Keratinocyte (primary cell): ENCODE measurements at regions not wholly inside any gene's neighbourhood (a gene's known extent, or its start where the extent isn't known, plus 50 kb on each side); places are given as distances from the start of the nearest gene placed in this dataset.

Source experiments
- DNase-seq: peaks from one replicate; pipeline ENCODE4 v3.0.0-alpha.2; 2011; ENCODE audit warnings: low read depth, missing footprints, low spot score
- FAIRE-seq: peaks from 2 replicates; lab custom pipeline; 2011; peaks lifted over from hg19 to GRCh38; lab: Jason Lieb, UNC
- H2AFZ ChIP-seq: 2 replicates; pipeline ENCODE4 v1.6.0; 2012; ENCODE audit warnings: low read length, control low read depth, inconsistent platforms; ENCODE audit not compliant: control insufficient read depth
- H3K27ac ChIP-seq: 2 replicates; pipeline ENCODE4 v1.5.1; 2011; ENCODE audit warnings: low read length; ENCODE audit not compliant: control insufficient read depth, insufficient read depth
- H3K27me3 ChIP-seq: 3 replicates; pipeline ENCODE4 v1.6.0; 2011; ENCODE audit warnings: low read length; ENCODE audit not compliant: control insufficient read depth, insufficient read depth; ENCODE audit errors: extremely low read depth
- H3K36me3 ChIP-seq, 2 experiments: 2 replicates in 1 of 2; 3 replicates in 1 of 2; pipeline ENCODE4 v1.5.1; 2011; ENCODE audit warnings: low read length in 2 of 2, mild to moderate bottlenecking in 1 of 2; ENCODE audit not compliant: control insufficient read depth in 2 of 2, insufficient read depth in 2 of 2; ENCODE audit errors: extremely low read depth in 1 of 2
- H3K4me1 ChIP-seq: 3 replicates; pipeline ENCODE4 v1.5.1; 2011; ENCODE audit warnings: low read length; ENCODE audit not compliant: control insufficient read depth, insufficient read depth; ENCODE audit errors: extremely low read depth
- H3K4me2 ChIP-seq: 3 replicates; pipeline ENCODE4 v1.6.0; 2011; ENCODE audit warnings: low read depth, low read length; ENCODE audit not compliant: control insufficient read depth, insufficient read depth; ENCODE audit errors: extremely low read depth
- H3K4me3 ChIP-seq, 3 experiments: fragments of 200-600 bp in 1 of 3; sonication (generic) in 1 of 3; 2 replicates in 2 of 3; 3 replicates in 1 of 3; pipeline ENCODE4 v1.5.1; 2011 to 2016; ENCODE audit warnings: low read length in 3 of 3, mild to moderate bottlenecking in 3 of 3, control low read depth in 2 of 3, inconsistent platforms in 1 of 3, low read depth in 1 of 3, mixed read lengths in 1 of 3, mixed run types in 1 of 3, moderate library complexity in 1 of 3; ENCODE audit not compliant: control insufficient read depth in 2 of 3, insufficient read depth in 2 of 3; ENCODE audit errors: extremely low read depth in 1 of 3
- H3K79me2 ChIP-seq: 2 replicates; pipeline ENCODE4 v1.6.0; 2012; ENCODE audit warnings: low read length; ENCODE audit not compliant: control insufficient read depth, insufficient read depth
- H3K9ac ChIP-seq: 3 replicates; pipeline ENCODE4 v1.6.0; 2011; ENCODE audit warnings: low read length; ENCODE audit not compliant: control insufficient read depth, insufficient read depth; ENCODE audit errors: extremely low read depth
- H3K9me1 ChIP-seq: 3 replicates; pipeline ENCODE4 v1.6.0; 2011; ENCODE audit warnings: low read length; ENCODE audit not compliant: control insufficient read depth, insufficient read depth; ENCODE audit errors: extremely low read depth
- H3K9me3 ChIP-seq: 2 replicates; pipeline ENCODE4 v1.5.1; 2012; ENCODE audit warnings: low read depth, low read length; ENCODE audit not compliant: control insufficient read depth
- H4K20me1 ChIP-seq: 3 replicates; pipeline ENCODE4 v1.6.0; 2011; ENCODE audit warnings: low read length; ENCODE audit not compliant: control insufficient read depth, insufficient read depth; ENCODE audit errors: extremely low read depth
- CTCF ChIP-seq, 3 experiments: IDR thresholded peaks in 1 of 3; conservative IDR thresholded peaks in 1 of 3; optimal IDR thresholded peaks in 1 of 3; 2 replicates in 2 of 3; 3 replicates in 1 of 3; pipeline versions ENCODE3 to v1.5.1; 2011; ENCODE audit warnings: low read length in 3 of 3, mild to moderate bottlenecking in 3 of 3, moderate library complexity in 2 of 3, control low read depth in 1 of 3, inconsistent platforms in 1 of 3; ENCODE audit not compliant: insufficient read depth in 2 of 3; ENCODE audit errors: extremely low read depth in 1 of 3
- EZH2 ChIP-seq: IDR thresholded peaks from one replicate; pipeline ENCODE4 v1.6.1; 2012; ENCODE audit warnings: inconsistent platforms, mild to moderate bottlenecking, low read length, moderate library complexity
- dilution Hi-C: fragments of 300-500 bp; cut with MboI; formaldehyde crosslinking; loops from one replicate; pipeline ENCODE4 v1.7.0; 2020; ENCODE audit warnings: low sequenced_read_pairs; ENCODE audit not compliant: extremely low pct_ligation_motif_present

DNA sequence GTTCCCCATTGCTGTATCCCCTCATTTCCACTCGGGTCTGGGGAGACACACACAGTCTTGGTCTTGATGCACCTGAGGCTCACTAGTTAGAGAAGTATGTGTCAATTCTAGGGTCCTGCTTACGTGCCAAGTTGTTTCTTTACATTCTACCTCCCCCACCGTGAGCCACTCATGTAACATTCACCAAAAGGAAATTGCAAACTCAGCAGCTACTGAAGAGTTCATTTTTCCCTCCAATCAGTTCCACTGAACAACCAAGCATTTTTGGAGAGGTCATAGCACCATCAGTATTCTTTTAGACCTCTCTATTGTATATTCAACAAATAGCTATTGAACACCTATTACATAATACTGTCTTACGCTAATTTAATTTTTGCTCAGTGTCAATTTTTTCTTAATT is 281.1 kb downstream of the SH3GL2 start:
- Histone ChIP-seq H3K4me1 (no peaks in the 10 kb centered on the region), H3K4me3 (no peak overlapping the region), H3K9me3 (no peaks in the 10 kb centered on the region), H3K27ac (no peak overlapping the region), H3K79me2 (no peaks in the 10 kb centered on the region), H3K4me2 (no peak overlapping the region), H3K36me3 (no peaks in the 10 kb centered on the region), H3K9ac (no peak overlapping the region), H3K27me3 (no peaks in the 10 kb centered on the region), H3K9me1 (no peaks in the 10 kb centered on the region), H4K20me1 (no peaks in the 10 kb centered on the region), H2AFZ (no peak overlapping the region)
- dilution Hi-C loops = no loop called here
- FAIRE-seq (no peak), DNase-seq (no peak)
- TF ChIP-seq EZH2 (no peak), CTCF (optimal IDR thresholded peaks at IDR 0.05 in 1 of 3, IDR thresholded peaks at IDR 0.05 in 1 of 3, conservative IDR thresholded peaks at IDR 0.05 in 1 of 3; ENCODE audit: extremely low read depth in 1 of 3, insufficient read depth in 2 of 3, low read length in 3 of 3) (no peak)

DNA sequence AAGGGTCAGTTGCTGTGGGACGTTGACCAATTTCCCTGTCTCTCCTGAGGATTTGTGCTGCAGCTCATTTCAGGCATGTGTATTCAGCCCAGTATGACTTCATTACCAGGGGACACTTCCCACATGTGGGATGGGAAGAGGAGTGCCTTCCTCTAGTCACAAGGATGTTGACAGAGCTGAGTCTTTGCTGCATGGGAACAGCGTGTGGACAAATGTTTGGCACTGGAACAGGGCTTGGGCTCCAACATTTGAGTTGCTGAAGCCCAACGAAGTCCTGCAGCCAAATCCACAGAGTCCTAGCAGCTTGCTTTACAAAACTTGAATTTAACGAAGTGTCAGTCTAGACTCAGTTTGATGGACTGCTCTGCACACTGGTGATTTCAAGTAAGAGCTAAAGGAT is 283.2 kb downstream of the SH3GL2 start:
- H3K27ac ChIP-seq = no peak overlapping the region
- no peak overlapping the region for H3K4me2 ChIP-seq
- H2AFZ ChIP-seq = no peak overlapping the region
- no peaks in the 10 kb centered on the region for H3K9me1 ChIP-seq
- FAIRE-seq (no peak), DNase-seq (no peak)
- H3K9me3 ChIP-seq = no peaks in the 10 kb centered on the region
- no peaks in the 10 kb centered on the region for H3K36me3 ChIP-seq
- no peak overlapping the region for H3K9ac ChIP-seq
- no peaks in the 10 kb centered on the region for H3K4me1 ChIP-seq
- no peaks in the 10 kb centered on the region for H3K27me3 ChIP-seq
- dilution Hi-C loops = no loop called here
- H4K20me1 ChIP-seq = no peaks in the 10 kb centered on the region
- no peak for TF ChIP-seq EZH2
- no peak for TF ChIP-seq CTCF (optimal IDR thresholded peaks at IDR 0.05 in 1 of 3, IDR thresholded peaks at IDR 0.05 in 1 of 3, conservative IDR thresholded peaks at IDR 0.05 in 1 of 3; ENCODE audit: extremely low read depth in 1 of 3, insufficient read depth in 2 of 3, low read length in 3 of 3)
- no peak overlapping the region for H3K4me3 ChIP-seq
- no peaks in the 10 kb centered on the region for H3K79me2 ChIP-seq
